H1 (cell line): ENCODE measurements at regions not wholly inside any gene's neighbourhood (a gene's known extent, or its start where the extent isn't known, plus 50 kb on each side); places are given as distances from the start of the nearest gene placed in this dataset.

Experiments
- CTCF ChIA-PET: fragments of 300-600 bp; sonication (Branson Sonifier 250); formaldehyde crosslinking; loops from one replicate; lab custom pipeline; 2021; ENCODE audit not compliant: partially characterized antibody; lab: Charles Lee
- POLR2A ChIA-PET: fragments of 300-600 bp; sonication (Branson Sonifier 250); formaldehyde crosslinking; loops from one replicate; lab custom pipeline; 2021; ENCODE audit warnings: inconsistent platforms; ENCODE audit not compliant: partially characterized antibody; lab: Charles Lee
- DNase-seq, 2 experiments: peaks; one replicate each; pipeline versions ENCODE4 v3.0.0 to v3.0.0-alpha.2; 2010 to 2022; ENCODE audit warnings: low spot score in 2 of 2, low read depth in 1 of 2, mixed read lengths in 1 of 2
- FAIRE-seq: peaks from 2 replicates; lab custom pipeline; 2011; peaks lifted over from hg19 to GRCh38; lab: Jason Lieb, UNC
- H2AFZ ChIP-seq: 2 replicates; pipeline ENCODE4 v1.8.1; 2012; ENCODE audit warnings: low read length, inconsistent platforms
- H2AK5ac ChIP-seq: 2 replicates; pipeline ENCODE4 v1.6.1; 2013; ENCODE audit warnings: low read depth, low read length
- H2BK120ac ChIP-seq: replicated peaks from 2 replicates; pipeline ENCODE3; 2013; ENCODE audit warnings: low read depth, low read length, inconsistent platforms
- H2BK12ac ChIP-seq: 2 replicates; pipeline ENCODE4 v1.6.1; 2013; ENCODE audit warnings: low read depth, low read length
- H2BK15ac ChIP-seq: 2 replicates; pipeline ENCODE4 v1.6.1; 2013; ENCODE audit warnings: low read length
- H2BK20ac ChIP-seq: 2 replicates; pipeline ENCODE4 v1.6.1; 2013; ENCODE audit warnings: low read length
- H2BK5ac ChIP-seq: 2 replicates; pipeline ENCODE4 v1.6.1; 2013; ENCODE audit warnings: low read depth, low read length
- H3K14ac ChIP-seq: 2 replicates; pipeline ENCODE4 v1.6.1; 2013; ENCODE audit warnings: inconsistent platforms; ENCODE audit not compliant: insufficient read length
- H3K18ac ChIP-seq: 2 replicates; pipeline ENCODE4 v1.6.1; 2013; ENCODE audit warnings: low read length; ENCODE audit errors: extremely low read depth
- H3K23ac ChIP-seq: 2 replicates; pipeline ENCODE4 v1.6.1; 2013; ENCODE audit warnings: inconsistent platforms; ENCODE audit not compliant: insufficient read length
- H3K23me2 ChIP-seq: 2 replicates; pipeline ENCODE4 v1.6.1; 2013; ENCODE audit warnings: low read depth, low read length
- H3K27ac ChIP-seq: 2 replicates; pipeline ENCODE4 v1.6.1; 2011; ENCODE audit warnings: low read depth, low read length, inconsistent platforms
- H3K27me3 ChIP-seq, 4 experiments: replicated peaks in 1 of 4; 1 replicate in 1 of 4; 2 replicates in 3 of 4; pipeline versions ENCODE4 v1.6.1 to v1.8.1; 2011 to 2013; ENCODE audit warnings: low read length in 3 of 4, mild to moderate bottlenecking in 3 of 4, inconsistent platforms in 2 of 4, mixed read lengths in 2 of 4, moderate library complexity in 1 of 4; ENCODE audit not compliant: control insufficient read depth in 3 of 4, insufficient read depth in 3 of 4; ENCODE audit errors: extremely low read depth in 1 of 4
- H3K36me3 ChIP-seq, 4 experiments: 2 replicates each; pipeline versions ENCODE4 v1.6.1 to v1.8.1; 2011 to 2013; ENCODE audit warnings: mild to moderate bottlenecking in 4 of 4, low read length in 3 of 4, moderate library complexity in 2 of 4, control low read depth in 1 of 4, inconsistent platforms in 1 of 4; ENCODE audit not compliant: insufficient read depth in 4 of 4, control insufficient read depth in 2 of 4
- H3K4ac ChIP-seq: replicated peaks from 2 replicates; pipeline ENCODE3; 2013; ENCODE audit warnings: low read length, low read depth, mixed read lengths, inconsistent platforms; ENCODE audit not compliant: insufficient read length
- H3K4me1 ChIP-seq, 4 experiments: replicated peaks in 1 of 4; 1 replicate in 1 of 4; 2 replicates in 3 of 4; pipeline versions ENCODE4 v1.6.1 to v1.8.1; 2011 to 2013; ENCODE audit warnings: low read length in 3 of 4, inconsistent platforms in 2 of 4, mixed read lengths in 1 of 4; ENCODE audit not compliant: insufficient read depth in 4 of 4, control insufficient read depth in 3 of 4
- H3K4me2 ChIP-seq, 2 experiments: 2 replicates each; pipeline versions ENCODE4 v1.6.1 to v1.8.1; 2011 to 2013; ENCODE audit warnings: low read depth in 2 of 2, low read length in 2 of 2, control low read depth in 1 of 2, inconsistent platforms in 1 of 2, mild to moderate bottlenecking in 1 of 2; ENCODE audit not compliant: insufficient read depth in 1 of 2
- H3K4me3 ChIP-seq, 4 experiments: fragments of 200-600, 300-600 bp in 1 of 4; sonication (generic), shearing (Covaris generic), sonication (Bioruptor Twin) in 1 of 4; 2 replicates each; pipeline versions ENCODE4 v1.5.1 to v1.8.1; 2011 to 2016; ENCODE audit warnings: low read length in 4 of 4, low read depth in 3 of 4, control low read depth in 2 of 4, inconsistent platforms in 2 of 4, mild to moderate bottlenecking in 2 of 4, mixed read lengths in 1 of 4, moderate library complexity in 1 of 4; ENCODE audit not compliant: insufficient read depth in 2 of 4; ENCODE audit errors: extremely low read depth in 1 of 4
- H3K56ac ChIP-seq: replicated peaks from 2 replicates; pipeline ENCODE3; 2013; ENCODE audit warnings: low read depth, mild to moderate bottlenecking, mixed read lengths, low read length, inconsistent platforms; ENCODE audit not compliant: insufficient read length
- H3K79me1 ChIP-seq: 2 replicates; pipeline ENCODE4 v1.6.1; 2013; ENCODE audit warnings: low read depth, low read length, control low read depth
- H3K79me2 ChIP-seq, 2 experiments: 2 replicates each; pipeline versions ENCODE4 v1.6.1 to v1.8.1; 2012 to 2013; ENCODE audit warnings: low read length in 2 of 2, mild to moderate bottlenecking in 2 of 2, inconsistent platforms in 1 of 2; ENCODE audit not compliant: insufficient read depth in 2 of 2, control insufficient read depth in 1 of 2
- H3K9ac ChIP-seq, 4 experiments: replicated peaks in 1 of 4; 1 replicate in 1 of 4; 2 replicates in 3 of 4; pipeline versions ENCODE4 v1.6.1 to v1.8.1; 2011 to 2013; ENCODE audit warnings: low read depth in 3 of 4, low read length in 3 of 4, control low read depth in 2 of 4, mild to moderate bottlenecking in 2 of 4, moderate library complexity in 2 of 4, inconsistent platforms in 1 of 4; ENCODE audit errors: extremely low read depth in 1 of 4
- H3K9me3 ChIP-seq, 2 experiments: 2 replicates each; pipeline versions ENCODE4 v1.6.1 to v1.8.1; 2012 to 2013; ENCODE audit warnings: mild to moderate bottlenecking in 2 of 2, moderate library complexity in 2 of 2, control low read depth in 1 of 2, inconsistent platforms in 1 of 2, low read depth in 1 of 2, low read length in 1 of 2, mixed read lengths in 1 of 2; ENCODE audit not compliant: insufficient read depth in 2 of 2
- H4K20me1 ChIP-seq, 2 experiments: replicated peaks in 1 of 2; 2 replicates each; pipeline versions ENCODE3 to v1.8.1; 2011 to 2013; ENCODE audit warnings: inconsistent platforms in 2 of 2, low read length in 2 of 2, mild to moderate bottlenecking in 1 of 2; ENCODE audit not compliant: insufficient read depth in 2 of 2, control insufficient read depth in 1 of 2
- H4K5ac ChIP-seq: 2 replicates; pipeline ENCODE4 v1.6.1; 2013; ENCODE audit warnings: low read length, low read depth, mixed read lengths, inconsistent platforms; ENCODE audit not compliant: insufficient read length
- H4K8ac ChIP-seq: 2 replicates; pipeline ENCODE4 v1.8.0; 2013; ENCODE audit warnings: mild to moderate bottlenecking, moderate library complexity, low read length, inconsistent platforms; ENCODE audit not compliant: insufficient read depth; ENCODE audit errors: extremely low read depth
- H4K91ac ChIP-seq: replicated peaks from 2 replicates; pipeline ENCODE3; 2013; ENCODE audit warnings: low read length, mixed read lengths, inconsistent platforms; ENCODE audit not compliant: insufficient read length
- RAD21 ChIP-seq, 2 experiments: IDR thresholded peaks in 1 of 2; conservative IDR thresholded peaks in 1 of 2; 2 replicates each; pipeline ENCODE4 v1.6.1; 2011; ENCODE audit warnings: low read depth in 2 of 2, low read length in 2 of 2, improper control_type of control experiment in 1 of 2, inconsistent platforms in 1 of 2, mild to moderate bottlenecking in 1 of 2, moderate library complexity in 1 of 2
- RXRA ChIP-seq: IDR thresholded peaks from 2 replicates; pipeline ENCODE4 v1.6.1; 2011; ENCODE audit warnings: low read depth, mild to moderate bottlenecking, low read length, moderate library complexity; ENCODE audit not compliant: insufficient read depth
- WGBS, 2 experiments: shearing (Covaris generic) in 1 of 2; methylation state at CpG; one replicate each; pipeline versions ENCODE4 v1.1.6 to v1.1.7; 2013 to 2015; ENCODE audit warnings: low lambda C conversion rate in 2 of 2, mixed read lengths in 2 of 2, inconsistent platforms in 1 of 2, low coverage in 1 of 2, missing lambda C conversion rate in 1 of 2; ENCODE audit not compliant: insufficient replicate concordance in 2 of 2, insufficient coverage in 1 of 2, insufficient read length in 1 of 2; ENCODE audit errors: extremely low coverage in 1 of 2, missing lambda C conversion rate in 1 of 2; 5-methylcytosine and 5-hydroxymethylcytosine counted together

GRCh38 chr16:26857371-26857770, 209.4 kb upstream of the C16orf82 start:
- Histone ChIP-seq H3K27ac (no peak overlapping the region), H3K9ac (no peak overlapping the region), H2BK5ac (no peak overlapping the region), H4K5ac (no peak overlapping the region), H4K91ac (no peak overlapping the region), H3K4me3 (no peak overlapping the region), H2AK5ac (no peak overlapping the region), H4K8ac (no peak overlapping the region), H3K79me2 (no peaks in the 10 kb centered on the region), H2BK20ac (no peak overlapping the region), H2BK12ac (no peak overlapping the region), H3K14ac (no peak overlapping the region), H2BK120ac (no peak overlapping the region), H2BK15ac (no peak overlapping the region), H3K18ac (no peak overlapping the region), H3K9me3 (peaks cover 0 to 13% of the 10 kb centered on the region in 2 experiments; a peak in 1 of 4 replicates), H3K4me2 (no peak overlapping the region), H3K79me1 (no peaks in the 10 kb centered on the region), H3K27me3 (no peaks in the 10 kb centered on the region), H3K23ac (no peak overlapping the region), H3K36me3 (no peaks in the 10 kb centered on the region), H3K4me1 (no peaks in the 10 kb centered on the region), H3K23me2 (no peaks in the 10 kb centered on the region), H3K56ac (no peak overlapping the region), H2AFZ (no peak overlapping the region), H3K4ac (no peak overlapping the region), H4K20me1 (no peaks in the 10 kb centered on the region)
- FAIRE-seq: no peak
- no peak for DNase-seq
- 84% methylated on average over 4 of the region's 4 CpGs; no CpG with 5 or more reads in 1 of the 2 experiments for WGBS, 2 experiments
- CTCF ChIA-PET: no interaction called here
- TF ChIP-seq RAD21 (IDR thresholded peaks at IDR 0.05 in 1 of 2, conservative IDR thresholded peaks at IDR 0.05 in 1 of 2; ENCODE audit: low read depth in 2 of 2, low read length in 2 of 2) (peak; percentile 13 to 17; a peak in 3 of 4 replicates), RXRA (no peak)
- POLR2A ChIA-PET: no interaction called here
